ENCODE measurements at regions not wholly inside any gene's neighbourhood (a gene's known extent, or its start where the extent isn't known, plus 50 kb on each side); places are given as distances from the start of the nearest gene placed in this dataset.

GRCh38 chr9:79884546-79884945, 312.8 kb downstream of the TLE4 start:
- DNase-seq, result no peak

GRCh38 chr9:79883073-79883645, 311.4 kb downstream of the TLE4 start:
- peak; percentile 8 for DNase-seq

GRCh38 chr9:79880626-79881025, 308.9 kb downstream of the TLE4 start:
- DNase-seq, result no peak

- no peak for DNase-seq
Observed at GRCh38 chr9:79877943-79878602, 306.3 kb downstream of the TLE4 start.

GRCh38 chr9:79868567-79869189, 296.9 kb downstream of the TLE4 start:
- DNase-seq, result no peak

GRCh38 chr9:79862921-79863890, 291.4 kb downstream of the TLE4 start:
- DNase-seq, result no peak

GRCh38 chr9:79858508-79858907, 286.7 kb downstream of the TLE4 start:
- no peak for DNase-seq

- DNase-seq, result no peak
Observed at GRCh38 chr9:79857188-79857587, 285.4 kb downstream of the TLE4 start.

GRCh38 chr9:79847074-79847473, 275.3 kb downstream of the TLE4 start:
- DNase-seq, result no peak

- no peak for DNase-seq
Observed at GRCh38 chr9:79829566-79830302, 258.0 kb downstream of the TLE4 start.

GRCh38 chr9:79824265-79824664, 252.5 kb downstream of the TLE4 start:
- no peak for DNase-seq

- DNase-seq, result no peak
Observed at GRCh38 chr9:79817438-79818004, 245.8 kb downstream of the TLE4 start.

GRCh38 chr9:79813258-79813638, 241.5 kb downstream of the TLE4 start:
- no peak for DNase-seq

- no peak for DNase-seq
Observed at GRCh38 chr9:79812507-79813257, 240.9 kb downstream of the TLE4 start.

- no peak for DNase-seq
Observed at GRCh38 chr9:79812099-79812498, 240.3 kb downstream of the TLE4 start.

- no peak for DNase-seq
Observed at GRCh38 chr9:79809931-79810330, 238.2 kb downstream of the TLE4 start.

- no peak for DNase-seq
Observed at GRCh38 chr9:79809316-79809876, 237.6 kb downstream of the TLE4 start.

- no peak for DNase-seq
Observed at GRCh38 chr9:79807971-79808370, 236.2 kb downstream of the TLE4 start.

- DNase-seq, result no peak
Observed at GRCh38 chr9:79806086-79806485, 234.3 kb downstream of the TLE4 start.

- DNase-seq, result no peak
Observed at GRCh38 chr9:79801459-79801858, 229.7 kb downstream of the TLE4 start.

- no peak for DNase-seq
Observed at GRCh38 chr9:79800578-79800977, 228.8 kb downstream of the TLE4 start.

Measured in effector CD8-positive, alpha-beta T cell (primary cell).